ENCODE measurements at regions not wholly inside any gene's neighbourhood (a gene's known extent, or its start where the extent isn't known, plus 50 kb on each side); places are given as distances from the start of the nearest gene placed in this dataset.
"Not testable (repeated sequence)": the region's sequence is repeated elsewhere in the genome, so short reads cannot be mapped to it uniquely, and the experiment has no call there.

- DNase-seq (ENCODE audit: low spot score in 2 of 2): no peak
- H3K4me3 ChIP-seq (ENCODE audit: low read depth, poor library complexity, severe bottlenecking): no peak overlapping the region
- WGBS, 2 donors: 80 to 88% methylated on average over 1 of the region's 1 CpG
- TF ChIP-seq, protein P1, sequence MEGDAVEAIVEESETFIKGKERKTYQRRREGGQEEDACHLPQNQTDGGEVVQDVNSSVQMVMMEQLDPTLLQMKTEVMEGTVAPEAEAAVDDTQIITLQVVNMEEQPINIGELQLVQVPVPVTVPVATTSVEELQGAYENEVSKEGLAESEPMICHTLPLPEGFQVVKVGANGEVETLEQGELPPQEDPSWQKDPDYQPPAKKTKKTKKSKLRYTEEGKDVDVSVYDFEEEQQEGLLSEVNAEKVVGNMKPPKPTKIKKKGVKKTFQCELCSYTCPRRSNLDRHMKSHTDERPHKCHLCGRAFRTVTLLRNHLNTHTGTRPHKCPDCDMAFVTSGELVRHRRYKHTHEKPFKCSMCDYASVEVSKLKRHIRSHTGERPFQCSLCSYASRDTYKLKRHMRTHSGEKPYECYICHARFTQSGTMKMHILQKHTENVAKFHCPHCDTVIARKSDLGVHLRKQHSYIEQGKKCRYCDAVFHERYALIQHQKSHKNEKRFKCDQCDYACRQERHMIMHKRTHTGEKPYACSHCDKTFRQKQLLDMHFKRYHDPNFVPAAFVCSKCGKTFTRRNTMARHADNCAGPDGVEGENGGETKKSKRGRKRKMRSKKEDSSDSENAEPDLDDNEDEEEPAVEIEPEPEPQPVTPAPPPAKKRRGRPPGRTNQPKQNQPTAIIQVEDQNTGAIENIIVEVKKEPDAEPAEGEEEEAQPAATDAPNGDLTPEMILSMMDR (IDR thresholded peaks at IDR 0.05): no peak
- no peak for TF ChIP-seq POLR2A (IDR thresholded peaks at IDR 0.05)
- intact Hi-C loops (cut with DNase I; ENCODE audit: low total_unique reads): no loop called here
Observed at GRCh38 chr7:13757841-13758240, 231.6 kb downstream of the ETV1 start.

DNA sequence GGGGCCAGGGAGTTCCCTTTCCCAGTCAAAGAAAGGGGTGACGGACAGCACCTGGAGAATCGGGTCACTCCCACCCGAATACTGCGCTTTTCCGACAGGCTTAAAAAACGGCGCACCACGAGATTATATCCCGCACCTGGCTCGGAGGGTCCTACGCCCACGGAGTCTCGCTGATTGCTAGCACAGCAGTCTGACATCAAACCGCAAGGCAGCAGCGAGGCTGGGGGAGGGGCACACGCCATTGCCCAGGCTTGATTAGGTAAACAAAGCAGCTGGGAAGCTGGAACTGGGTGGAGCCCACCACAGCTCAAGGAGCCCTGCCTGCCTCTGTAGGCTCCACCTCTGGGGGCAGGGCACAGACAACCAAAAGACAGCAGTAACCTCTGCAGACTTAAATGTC is 223.6 kb downstream of the ETV1 start:
- intact Hi-C loops (cut with DNase I; ENCODE audit: low total_unique reads); H3K4me3 ChIP-seq (ENCODE audit: low read depth, poor library complexity, severe bottlenecking); DNase-seq (ENCODE audit: low spot score in 2 of 2): not testable (repeated sequence)
- 94 to 95% methylated on average over 16 of the region's 16 CpGs for WGBS, 2 donors

DNA sequence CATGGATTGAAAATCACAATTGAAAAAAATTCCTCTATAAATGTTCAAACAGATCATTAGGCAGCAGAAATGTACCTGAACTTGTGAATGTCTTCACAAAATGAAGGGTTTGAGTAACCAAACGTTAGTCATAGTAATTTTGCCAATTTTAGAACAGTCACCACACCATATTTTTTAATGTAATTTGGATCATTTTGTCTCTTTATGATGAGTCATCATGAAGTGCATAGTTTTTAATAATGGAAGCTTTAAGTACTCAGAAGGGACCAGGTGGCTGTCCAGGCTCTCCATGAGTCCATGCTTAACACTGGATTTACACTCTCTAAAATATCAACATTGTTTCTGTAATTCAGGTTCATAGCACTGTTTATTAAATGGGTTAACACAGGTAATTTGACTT is 219.2 kb downstream of the ETV1 start:
- H3K4me3 ChIP-seq (ENCODE audit: low read depth, poor library complexity, severe bottlenecking): no peak overlapping the region
- no peak for DNase-seq (ENCODE audit: low spot score in 2 of 2)
- intact Hi-C loops (cut with DNase I; ENCODE audit: low total_unique reads): no loop called here
- WGBS, 2 donors: 19 to 24% methylated on average over 1 of the region's 1 CpG
- no peak for TF ChIP-seq POLR2A (IDR thresholded peaks at IDR 0.05)

- WGBS, 2 donors: 96 to 98% methylated on average over 2 of the region's 2 CpGs
- no peak for DNase-seq (ENCODE audit: low spot score in 2 of 2)
- TF ChIP-seq POLR2A (IDR thresholded peaks at IDR 0.05): no peak
- TF ChIP-seq, protein P1 (IDR thresholded peaks at IDR 0.05): no peak
- H3K4me3 ChIP-seq (ENCODE audit: low read depth, poor library complexity, severe bottlenecking): no peak overlapping the region
- intact Hi-C loops (cut with DNase I; ENCODE audit: low total_unique reads): no loop called here
Observed at GRCh38 chr7:13774976-13775375, 214.5 kb downstream of the ETV1 start.

GRCh38 chr7:13777242-13777641 is 212.2 kb downstream of the ETV1 start:
- no peak for DNase-seq (ENCODE audit: low spot score in 2 of 2)
- WGBS, 2 donors: 86 to 87% methylated on average over 3 of the region's 3 CpGs
- intact Hi-C loops (cut with DNase I; ENCODE audit: low total_unique reads): no loop called here

GRCh38 chr7:13778967-13779366 is 210.5 kb downstream of the ETV1 start:
- no peak overlapping the region for H3K4me3 ChIP-seq (ENCODE audit: low read depth, poor library complexity, severe bottlenecking)
- 83 to 89% methylated on average over 2 of the region's 2 CpGs for WGBS, 2 donors
- intact Hi-C loops (cut with DNase I; ENCODE audit: low total_unique reads): no loop called here
- DNase-seq (ENCODE audit: low spot score in 2 of 2): no peak
- TF ChIP-seq, protein P1 (IDR thresholded peaks at IDR 0.05): no peak
- TF ChIP-seq POLR2A (IDR thresholded peaks at IDR 0.05): no peak

More at GRCh38 chr7:13777242-13777641, 212.2 kb downstream of the ETV1 start:
- no peak overlapping the region for H3K4me3 ChIP-seq (ENCODE audit: low read depth, poor library complexity, severe bottlenecking)
- no peak for TF ChIP-seq POLR2A (IDR thresholded peaks at IDR 0.05)
- TF ChIP-seq, protein P1 (IDR thresholded peaks at IDR 0.05): no peak

DNA sequence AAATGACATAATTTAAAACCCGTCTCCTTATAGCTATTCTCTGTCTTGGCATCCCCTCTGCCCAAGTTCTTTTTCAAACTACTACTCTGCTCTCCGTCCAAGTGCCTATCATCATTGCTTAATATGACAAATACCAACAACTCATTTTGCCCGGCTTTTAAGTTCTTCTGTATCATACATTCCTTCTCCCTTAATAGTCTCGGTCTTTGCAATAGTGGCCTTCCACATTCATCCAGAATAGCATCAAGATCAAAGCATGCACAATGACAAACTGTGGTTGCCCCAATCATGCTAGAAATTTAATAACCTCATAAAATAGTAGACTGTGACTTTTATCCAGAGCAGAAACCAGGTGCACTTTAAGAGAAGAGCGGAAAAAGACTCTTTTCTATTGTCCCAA is 198.9 kb downstream of the ETV1 start:
- TF ChIP-seq POLR2A (IDR thresholded peaks at IDR 0.05): no peak
- TF ChIP-seq, protein P1 (IDR thresholded peaks at IDR 0.05): no peak
- WGBS, 2 donors: 87 to 89% methylated on average over 5 of the region's 5 CpGs
- intact Hi-C loops (cut with DNase I; ENCODE audit: low total_unique reads): no loop called here
- no peak for DNase-seq (ENCODE audit: low spot score in 2 of 2)
- no peak overlapping the region for H3K4me3 ChIP-seq (ENCODE audit: low read depth, poor library complexity, severe bottlenecking)
